Sigmoid colon (tissue), 4 donors: ENCODE measurements at regions not wholly inside any gene's neighbourhood (a gene's known extent, or its start where the extent isn't known, plus 50 kb on each side); places are given as distances from the start of the nearest gene placed in this dataset.

Experiments used
- EP300 ChIP-seq, 4 donors: sonication (generic); formaldehyde crosslinking; IDR thresholded peaks; one replicate each; pipeline ENCODE4 v1.6.1; 2017; ENCODE audit warnings: antibody characterized with exemption in 4 of 4
- POLR2A ChIP-seq, 2 donors: fragments of 450-650 bp; IDR thresholded peaks; one replicate each; pipeline ENCODE4 v1.6.1; 2016; ENCODE audit warnings: antibody characterized with exemption in 2 of 2, mild to moderate bottlenecking in 2 of 2, moderate library complexity in 2 of 2
- POLR2AphosphoS5 ChIP-seq, 4 donors: sonication (generic); formaldehyde crosslinking; IDR thresholded peaks; one replicate each; pipeline ENCODE4 v1.6.1; 2017; ENCODE audit warnings: antibody characterized with exemption in 4 of 4
- TF ChIP-seq, protein P1 (sequence below), 4 experiments: fragments of 450-650 bp in 3 of 4; fragments of 200-600 bp in 1 of 4; IDR thresholded peaks; one replicate each; pipeline ENCODE4 v1.5.1; 2016 to 2019; ENCODE audit warnings: antibody characterized with exemption in 4 of 4, mild to moderate bottlenecking in 3 of 4, moderate library complexity in 2 of 4

DNA sequence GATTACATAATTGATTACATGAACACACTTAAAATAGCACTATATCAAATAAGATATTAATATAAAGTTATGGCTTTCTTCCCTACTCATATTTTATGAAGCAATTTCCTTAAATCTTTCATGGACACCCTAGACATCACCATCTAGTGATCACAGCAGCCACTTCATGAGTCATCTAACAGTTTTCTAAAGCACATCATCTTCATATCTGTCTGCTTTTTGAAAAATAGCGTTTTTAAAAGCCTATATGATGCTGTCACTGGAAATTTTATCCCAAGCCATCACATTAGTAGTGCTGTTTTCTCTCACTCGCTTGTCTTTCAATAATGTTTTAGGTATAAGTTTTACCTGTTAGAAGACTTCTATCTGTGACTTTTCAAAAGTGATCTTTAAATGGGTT lies 326.1 kb downstream of the SLITRK6 start:
- TF ChIP-seq, protein P1, sequence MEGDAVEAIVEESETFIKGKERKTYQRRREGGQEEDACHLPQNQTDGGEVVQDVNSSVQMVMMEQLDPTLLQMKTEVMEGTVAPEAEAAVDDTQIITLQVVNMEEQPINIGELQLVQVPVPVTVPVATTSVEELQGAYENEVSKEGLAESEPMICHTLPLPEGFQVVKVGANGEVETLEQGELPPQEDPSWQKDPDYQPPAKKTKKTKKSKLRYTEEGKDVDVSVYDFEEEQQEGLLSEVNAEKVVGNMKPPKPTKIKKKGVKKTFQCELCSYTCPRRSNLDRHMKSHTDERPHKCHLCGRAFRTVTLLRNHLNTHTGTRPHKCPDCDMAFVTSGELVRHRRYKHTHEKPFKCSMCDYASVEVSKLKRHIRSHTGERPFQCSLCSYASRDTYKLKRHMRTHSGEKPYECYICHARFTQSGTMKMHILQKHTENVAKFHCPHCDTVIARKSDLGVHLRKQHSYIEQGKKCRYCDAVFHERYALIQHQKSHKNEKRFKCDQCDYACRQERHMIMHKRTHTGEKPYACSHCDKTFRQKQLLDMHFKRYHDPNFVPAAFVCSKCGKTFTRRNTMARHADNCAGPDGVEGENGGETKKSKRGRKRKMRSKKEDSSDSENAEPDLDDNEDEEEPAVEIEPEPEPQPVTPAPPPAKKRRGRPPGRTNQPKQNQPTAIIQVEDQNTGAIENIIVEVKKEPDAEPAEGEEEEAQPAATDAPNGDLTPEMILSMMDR (IDR thresholded peaks at IDR 0.05): no peak
- TF ChIP-seq POLR2AphosphoS5 (IDR thresholded peaks at IDR 0.05) (no peak), POLR2A (IDR thresholded peaks at IDR 0.05) (no peak), EP300 (IDR thresholded peaks at IDR 0.05) (no peak)
